Panc1 (cell line): ENCODE measurements at regions not wholly inside any gene's neighbourhood (a gene's known extent, or its start where the extent isn't known, plus 50 kb on each side); places are given as distances from the start of the nearest gene placed in this dataset.

ENCODE experiments used
- ATAC-seq: fragments of 200-7000 bp; cut with Tn5 transposase; 2 replicates; pipeline ENCODE4 v1.9.1; 2020; ENCODE audit warnings: mild to moderate bottlenecking, moderate library complexity
- BruUV-seq: library from RNA; stranded (reverse); fragments of 400-500 nt; replicated peaks from 2 replicates; lab custom pipeline; 2021; lab: Mats Ljungman, UMichigan
- CTCF ChIA-PET: fragments of 300-600 bp; sonication (Branson Sonifier 250); formaldehyde crosslinking; loops from one replicate; lab custom pipeline; 2022; ENCODE audit warnings: antibody characterized with exemption; lab: Charles Lee
- POLR2A ChIA-PET: fragments of 300-600 bp; sonication (Branson Sonifier 250); formaldehyde crosslinking; loops from one replicate; lab custom pipeline; 2022; ENCODE audit warnings: antibody characterized with exemption; lab: Charles Lee
- DNase-seq: peaks from one replicate; pipeline ENCODE4 v3.0.0-alpha.2; 2010; ENCODE audit warnings: low read depth, low spot score
- H3K27ac ChIP-seq: 2 replicates; pipeline ENCODE4 v1.5.1; 2011; ENCODE audit warnings: mild to moderate bottlenecking, low read length, inconsistent platforms
- H3K27me3 ChIP-seq: fragments of 200-500 bp; sonication (Bioruptor generic); 2 replicates; pipeline ENCODE4 v1.6.0; 2014; ENCODE audit warnings: low read length, inconsistent platforms; ENCODE audit not compliant: control insufficient read depth, insufficient read depth
- H3K36me3 ChIP-seq: fragments of 200-500 bp; sonication (Bioruptor generic); 2 replicates; pipeline ENCODE4 v1.5.1; 2014; ENCODE audit warnings: inconsistent platforms, mild to moderate bottlenecking, low read length, moderate library complexity; ENCODE audit not compliant: control insufficient read depth, insufficient read depth
- H3K4me1 ChIP-seq: 2 replicates; pipeline ENCODE4 v1.5.1; 2011; ENCODE audit warnings: inconsistent platforms, mild to moderate bottlenecking, low read length, moderate library complexity; ENCODE audit not compliant: control insufficient read depth, insufficient read depth
- H3K4me3 ChIP-seq, 2 experiments: 2 replicates each; pipeline ENCODE4 v1.5.1; 2011 to 2012; ENCODE audit warnings: low read depth in 2 of 2, low read length in 2 of 2, mild to moderate bottlenecking in 2 of 2, inconsistent platforms in 1 of 2, moderate library complexity in 1 of 2
- H3K9me3 ChIP-seq: fragments of 200-500 bp; sonication (Bioruptor generic); 2 replicates; pipeline ENCODE4 v1.5.1; 2014; ENCODE audit warnings: low read depth, mild to moderate bottlenecking, inconsistent platforms, low read length, moderate library complexity; ENCODE audit not compliant: control insufficient read depth, insufficient read depth
- POLR2AphosphoS5 ChIP-seq: IDR thresholded peaks from 2 replicates; pipeline ENCODE4 v1.6.1; 2012; ENCODE audit warnings: mild to moderate bottlenecking, low read depth, low read length, moderate library complexity
- SIN3A ChIP-seq: IDR thresholded peaks from 2 replicates; pipeline ENCODE4 v1.6.1; 2012; ENCODE audit warnings: low read depth, mild to moderate bottlenecking, low read length, moderate library complexity, borderline replicate concordance; ENCODE audit not compliant: insufficient read depth
- TCF7L2 ChIP-seq: IDR thresholded peaks from 2 replicates; pipeline ENCODE4 v1.6.1; 2011; ENCODE audit warnings: mild to moderate bottlenecking, low read depth, low read length, inconsistent platforms
- in situ Hi-C: cut with HindIII; loops from 2 replicates; pipeline ENCODE4 v1.10.0; 2016; ENCODE audit warnings: low sequenced_read_pairs, low pct_unique_long_range_greater_than_20kb
- intact Hi-C: fragments of 100-400 bp; cut with micrococcal nuclease; formaldehyde crosslinking; loops from one replicate; pipeline ENCODE4 v1.10.0; 2022; ENCODE audit not compliant: unreplicated experiment
- TF ChIP-seq, protein P1 (sequence below), 2 experiments: IDR thresholded peaks; 2 replicates each; pipeline ENCODE4 v1.6.1; 2011 to 2012; ENCODE audit warnings: low read depth in 2 of 2, control low read depth in 1 of 2, low read length in 1 of 2, mild to moderate bottlenecking in 1 of 2, moderate library complexity in 1 of 2; ENCODE audit not compliant: insufficient read depth in 1 of 2
- TF ChIP-seq, protein P2 (sequence below): fragments of 450-650 bp; IDR thresholded peaks from 2 replicates; pipeline ENCODE4 v1.5.1; 2017; ENCODE audit warnings: mild to moderate bottlenecking

DNA sequence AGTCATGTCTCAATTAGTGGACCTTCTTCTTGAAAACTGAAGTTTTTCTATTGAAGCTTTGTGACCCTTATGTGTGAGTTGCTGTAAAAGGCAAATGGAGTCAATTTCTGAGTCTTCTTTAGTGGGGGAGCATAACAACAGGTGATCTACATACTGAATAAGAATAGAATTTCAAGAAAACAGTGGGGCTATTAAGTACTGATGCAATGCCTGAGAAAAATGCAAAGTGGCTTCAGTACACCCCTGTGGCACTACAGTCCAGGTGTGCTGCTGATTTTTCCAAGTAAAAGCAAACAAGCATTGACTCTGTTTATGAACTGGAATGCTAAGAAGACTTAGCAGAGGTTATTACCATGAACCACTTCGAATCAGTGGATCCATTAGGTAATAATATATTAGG, 328.0 kb upstream of the PABPC4L start:
- ATAC-seq (no peak), DNase-seq (no peak)
- Histone ChIP-seq H3K4me1 (no peaks in the 10 kb centered on the region), H3K27me3 (no peaks in the 10 kb centered on the region), H3K4me3 (no peak overlapping the region), H3K36me3 (no peaks in the 10 kb centered on the region), H3K27ac (no peak overlapping the region), H3K9me3 (no peaks in the 10 kb centered on the region)
- no TSS peak for BruUV-seq
- POLR2A ChIA-PET = no interaction called here
- CTCF ChIA-PET = no interaction called here
- intact Hi-C loops (no loop called here), in situ Hi-C loops (no loop called here)
- TF ChIP-seq SIN3A = no peak
- TF ChIP-seq, protein P1, sequence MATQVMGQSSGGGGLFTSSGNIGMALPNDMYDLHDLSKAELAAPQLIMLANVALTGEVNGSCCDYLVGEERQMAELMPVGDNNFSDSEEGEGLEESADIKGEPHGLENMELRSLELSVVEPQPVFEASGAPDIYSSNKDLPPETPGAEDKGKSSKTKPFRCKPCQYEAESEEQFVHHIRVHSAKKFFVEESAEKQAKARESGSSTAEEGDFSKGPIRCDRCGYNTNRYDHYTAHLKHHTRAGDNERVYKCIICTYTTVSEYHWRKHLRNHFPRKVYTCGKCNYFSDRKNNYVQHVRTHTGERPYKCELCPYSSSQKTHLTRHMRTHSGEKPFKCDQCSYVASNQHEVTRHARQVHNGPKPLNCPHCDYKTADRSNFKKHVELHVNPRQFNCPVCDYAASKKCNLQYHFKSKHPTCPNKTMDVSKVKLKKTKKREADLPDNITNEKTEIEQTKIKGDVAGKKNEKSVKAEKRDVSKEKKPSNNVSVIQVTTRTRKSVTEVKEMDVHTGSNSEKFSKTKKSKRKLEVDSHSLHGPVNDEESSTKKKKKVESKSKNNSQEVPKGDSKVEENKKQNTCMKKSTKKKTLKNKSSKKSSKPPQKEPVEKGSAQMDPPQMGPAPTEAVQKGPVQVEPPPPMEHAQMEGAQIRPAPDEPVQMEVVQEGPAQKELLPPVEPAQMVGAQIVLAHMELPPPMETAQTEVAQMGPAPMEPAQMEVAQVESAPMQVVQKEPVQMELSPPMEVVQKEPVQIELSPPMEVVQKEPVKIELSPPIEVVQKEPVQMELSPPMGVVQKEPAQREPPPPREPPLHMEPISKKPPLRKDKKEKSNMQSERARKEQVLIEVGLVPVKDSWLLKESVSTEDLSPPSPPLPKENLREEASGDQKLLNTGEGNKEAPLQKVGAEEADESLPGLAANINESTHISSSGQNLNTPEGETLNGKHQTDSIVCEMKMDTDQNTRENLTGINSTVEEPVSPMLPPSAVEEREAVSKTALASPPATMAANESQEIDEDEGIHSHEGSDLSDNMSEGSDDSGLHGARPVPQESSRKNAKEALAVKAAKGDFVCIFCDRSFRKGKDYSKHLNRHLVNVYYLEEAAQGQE (IDR thresholded peaks at IDR 0.05; ENCODE audit: insufficient read depth in 1 of 2, low read depth in 2 of 2, low read length in 1 of 2) = no peak
- TF ChIP-seq, protein P2, sequence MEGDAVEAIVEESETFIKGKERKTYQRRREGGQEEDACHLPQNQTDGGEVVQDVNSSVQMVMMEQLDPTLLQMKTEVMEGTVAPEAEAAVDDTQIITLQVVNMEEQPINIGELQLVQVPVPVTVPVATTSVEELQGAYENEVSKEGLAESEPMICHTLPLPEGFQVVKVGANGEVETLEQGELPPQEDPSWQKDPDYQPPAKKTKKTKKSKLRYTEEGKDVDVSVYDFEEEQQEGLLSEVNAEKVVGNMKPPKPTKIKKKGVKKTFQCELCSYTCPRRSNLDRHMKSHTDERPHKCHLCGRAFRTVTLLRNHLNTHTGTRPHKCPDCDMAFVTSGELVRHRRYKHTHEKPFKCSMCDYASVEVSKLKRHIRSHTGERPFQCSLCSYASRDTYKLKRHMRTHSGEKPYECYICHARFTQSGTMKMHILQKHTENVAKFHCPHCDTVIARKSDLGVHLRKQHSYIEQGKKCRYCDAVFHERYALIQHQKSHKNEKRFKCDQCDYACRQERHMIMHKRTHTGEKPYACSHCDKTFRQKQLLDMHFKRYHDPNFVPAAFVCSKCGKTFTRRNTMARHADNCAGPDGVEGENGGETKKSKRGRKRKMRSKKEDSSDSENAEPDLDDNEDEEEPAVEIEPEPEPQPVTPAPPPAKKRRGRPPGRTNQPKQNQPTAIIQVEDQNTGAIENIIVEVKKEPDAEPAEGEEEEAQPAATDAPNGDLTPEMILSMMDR = no peak
- TF ChIP-seq POLR2AphosphoS5 = no peak
- no peak for TF ChIP-seq TCF7L2

GRCh38 chr4:134518574-134519217, 317.1 kb upstream of the PABPC4L start:
- Histone ChIP-seq H3K9me3 (no peaks in the 10 kb centered on the region), H3K4me3 (no peak overlapping the region), H3K36me3 (no peaks in the 10 kb centered on the region), H3K27ac (no peak overlapping the region), H3K27me3 (no peaks in the 10 kb centered on the region), H3K4me1 (no peaks in the 10 kb centered on the region)
- POLR2A ChIA-PET = no interaction called here
- intact Hi-C loops (no loop called here), in situ Hi-C loops (no loop called here)
- TF ChIP-seq SIN3A = no peak
- no peak for TF ChIP-seq POLR2AphosphoS5
- TF ChIP-seq, protein P2 = no peak
- TF ChIP-seq TCF7L2 = no peak
- TF ChIP-seq, protein P1 (IDR thresholded peaks at IDR 0.05; ENCODE audit: insufficient read depth in 1 of 2, low read depth in 2 of 2, low read length in 1 of 2) = no peak
- ATAC-seq (no peak), DNase-seq (no peak)
- CTCF ChIA-PET = no interaction called here
- BruUV-seq = no TSS peak
